ENCODE measurements at regions not wholly inside any gene's neighbourhood (a gene's known extent, or its start where the extent isn't known, plus 50 kb on each side); places are given as distances from the start of the nearest gene placed in this dataset.

- Mint-ChIP-seq H3K9me3 (ENCODE audit: low read depth) (peaks cover 2% of the 10 kb centered on the region), H3K36me3 (ENCODE audit: insufficient read depth) (no peaks in the 10 kb centered on the region), H3K4me1 (ENCODE audit: low read depth) (peaks cover 16% of the 10 kb centered on the region), H3K4me3 (ENCODE audit: low read depth) (no peak overlapping the region), H3K27me3 (no peaks in the 10 kb centered on the region), H3K27ac (no peak overlapping the region)
- DNase-seq (ENCODE audit: low spot score, unreplicated experiment) = no peak
- TF ChIP-seq, protein P1, sequence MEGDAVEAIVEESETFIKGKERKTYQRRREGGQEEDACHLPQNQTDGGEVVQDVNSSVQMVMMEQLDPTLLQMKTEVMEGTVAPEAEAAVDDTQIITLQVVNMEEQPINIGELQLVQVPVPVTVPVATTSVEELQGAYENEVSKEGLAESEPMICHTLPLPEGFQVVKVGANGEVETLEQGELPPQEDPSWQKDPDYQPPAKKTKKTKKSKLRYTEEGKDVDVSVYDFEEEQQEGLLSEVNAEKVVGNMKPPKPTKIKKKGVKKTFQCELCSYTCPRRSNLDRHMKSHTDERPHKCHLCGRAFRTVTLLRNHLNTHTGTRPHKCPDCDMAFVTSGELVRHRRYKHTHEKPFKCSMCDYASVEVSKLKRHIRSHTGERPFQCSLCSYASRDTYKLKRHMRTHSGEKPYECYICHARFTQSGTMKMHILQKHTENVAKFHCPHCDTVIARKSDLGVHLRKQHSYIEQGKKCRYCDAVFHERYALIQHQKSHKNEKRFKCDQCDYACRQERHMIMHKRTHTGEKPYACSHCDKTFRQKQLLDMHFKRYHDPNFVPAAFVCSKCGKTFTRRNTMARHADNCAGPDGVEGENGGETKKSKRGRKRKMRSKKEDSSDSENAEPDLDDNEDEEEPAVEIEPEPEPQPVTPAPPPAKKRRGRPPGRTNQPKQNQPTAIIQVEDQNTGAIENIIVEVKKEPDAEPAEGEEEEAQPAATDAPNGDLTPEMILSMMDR (IDR thresholded peaks at IDR 0.05; ENCODE audit: unreplicated experiment) = no peak
These were observed 210.5 kb upstream of the SPTLC3 start for GRCh38 chr20:12798286-12798685.

GRCh38 chr20:12808006-12808567, 200.7 kb upstream of the SPTLC3 start:
- no peaks in the 10 kb centered on the region for H3K27me3 Mint-ChIP-seq
- H3K27ac Mint-ChIP-seq = no peak overlapping the region
- H3K4me1 Mint-ChIP-seq (ENCODE audit: low read depth) = no peaks in the 10 kb centered on the region
- H3K36me3 Mint-ChIP-seq (ENCODE audit: insufficient read depth) = no peaks in the 10 kb centered on the region
- no peak for DNase-seq (ENCODE audit: low spot score, unreplicated experiment)
- H3K9me3 Mint-ChIP-seq (ENCODE audit: low read depth) = peaks cover 14% of the 10 kb centered on the region
- H3K4me3 Mint-ChIP-seq (ENCODE audit: low read depth) = no peak overlapping the region
- TF ChIP-seq, protein P1 (IDR thresholded peaks at IDR 0.05; ENCODE audit: unreplicated experiment) = no peak

GRCh38 chr20:12815231-12815768, 193.5 kb upstream of the SPTLC3 start:
- no peak for DNase-seq (ENCODE audit: low spot score, unreplicated experiment)
- TF ChIP-seq, protein P1 (IDR thresholded peaks at IDR 0.05; ENCODE audit: unreplicated experiment) = no peak
- Mint-ChIP-seq H3K4me1 (ENCODE audit: low read depth) (no peaks in the 10 kb centered on the region), H3K9me3 (ENCODE audit: low read depth) (peaks cover 13% of the 10 kb centered on the region), H3K27ac (no peak overlapping the region), H3K36me3 (ENCODE audit: insufficient read depth) (no peaks in the 10 kb centered on the region), H3K27me3 (no peaks in the 10 kb centered on the region), H3K4me3 (ENCODE audit: low read depth) (no peak overlapping the region)

- no peak for DNase-seq (ENCODE audit: low spot score, unreplicated experiment)
- Mint-ChIP-seq H3K9me3 (ENCODE audit: low read depth) (peaks cover 10% of the 10 kb centered on the region), H3K27ac (no peak overlapping the region), H3K36me3 (ENCODE audit: insufficient read depth) (no peaks in the 10 kb centered on the region), H3K4me3 (ENCODE audit: low read depth) (no peak overlapping the region), H3K4me1 (ENCODE audit: low read depth) (no peaks in the 10 kb centered on the region), H3K27me3 (no peaks in the 10 kb centered on the region)
- TF ChIP-seq, protein P1 (IDR thresholded peaks at IDR 0.05; ENCODE audit: unreplicated experiment) = no peak
These were observed 192.9 kb upstream of the SPTLC3 start for GRCh38 chr20:12815778-12816408.

DNA sequence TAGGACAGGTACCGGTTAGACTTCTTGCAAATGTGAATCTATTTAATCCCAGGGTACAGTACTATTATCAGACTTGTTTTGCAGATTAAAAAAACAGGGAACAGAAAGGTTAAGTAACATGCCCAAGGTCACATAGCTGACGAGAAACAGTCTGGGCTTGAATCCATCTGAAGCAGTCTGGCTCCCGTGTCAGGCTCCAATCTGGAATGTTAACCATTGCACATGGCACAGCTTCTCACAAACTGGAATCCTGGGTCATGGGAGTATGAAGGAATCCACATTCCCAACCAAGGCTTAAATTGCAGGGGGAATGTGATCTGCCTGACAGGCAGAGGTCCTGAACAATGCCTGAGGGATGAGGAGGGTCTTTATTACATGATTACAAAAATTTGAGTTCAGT, 187.5 kb upstream of the SPTLC3 start:
- no peaks in the 10 kb centered on the region for H3K36me3 Mint-ChIP-seq (ENCODE audit: insufficient read depth)
- no peaks in the 10 kb centered on the region for H3K9me3 Mint-ChIP-seq (ENCODE audit: low read depth)
- H3K4me1 Mint-ChIP-seq (ENCODE audit: low read depth) = no peaks in the 10 kb centered on the region
- H3K4me3 Mint-ChIP-seq (ENCODE audit: low read depth) = no peak overlapping the region
- no peak for DNase-seq (ENCODE audit: low spot score, unreplicated experiment)
- TF ChIP-seq, protein P1 (IDR thresholded peaks at IDR 0.05; ENCODE audit: unreplicated experiment) = no peak
- no peak overlapping the region for H3K27ac Mint-ChIP-seq
- H3K27me3 Mint-ChIP-seq = no peaks in the 10 kb centered on the region

Measured in progenitor cell of endocrine pancreas (in vitro differentiated cells).